ENCODE measurements at regions not wholly inside any gene's neighbourhood (a gene's known extent, or its start where the extent isn't known, plus 50 kb on each side); places are given as distances from the start of the nearest gene placed in this dataset.

GRCh38 chr13:104650431-104650830 lies 1584.2 kb upstream of the SLC10A2 start:
- ATAC-seq (no peak), DNase-seq (no peak)
- POLR2A ChIA-PET: no interaction called here
- intact Hi-C loops (cut with micrococcal nuclease): no loop called here
- H3K27me3 Mint-ChIP-seq: no peaks in the 10 kb centered on the region
- CTCF ChIA-PET: interaction anchor here (1.3 kb wide), 1 partner anchor 79 kb away, joined by 3 read pairs; no protein-coding TSS in a partner anchor
- H3K27ac Mint-ChIP-seq: no peak overlapping the region
- H3K9me3 Mint-ChIP-seq: no peaks in the 10 kb centered on the region
- no peak overlapping the region for H3K4me3 Mint-ChIP-seq
- H3K36me3 Mint-ChIP-seq (ENCODE audit: low read depth): no peaks in the 10 kb centered on the region
- H3K4me1 Mint-ChIP-seq (ENCODE audit: low read depth): no peaks in the 10 kb centered on the region
- TF ChIP-seq CTCF (IDR thresholded peaks at IDR 0.05): no peak

GRCh38 chr13:104648291-104648690 lies 1582.1 kb upstream of the SLC10A2 start:
- DNase-seq (no peak), ATAC-seq (no peak)
- no peaks in the 10 kb centered on the region for H3K9me3 Mint-ChIP-seq
- CTCF ChIA-PET: no interaction called here
- H3K36me3 Mint-ChIP-seq (ENCODE audit: low read depth): no peaks in the 10 kb centered on the region
- no peaks in the 10 kb centered on the region for H3K27me3 Mint-ChIP-seq
- TF ChIP-seq CTCF (IDR thresholded peaks at IDR 0.05): no peak
- intact Hi-C loops (cut with micrococcal nuclease): no loop called here
- no peak overlapping the region for H3K27ac Mint-ChIP-seq
- no peaks in the 10 kb centered on the region for H3K4me1 Mint-ChIP-seq (ENCODE audit: low read depth)
- no peak overlapping the region for H3K4me3 Mint-ChIP-seq
- POLR2A ChIA-PET: no interaction called here

- Mint-ChIP-seq H3K4me3 (no peak overlapping the region), H3K4me1 (ENCODE audit: low read depth) (no peaks in the 10 kb centered on the region), H3K27ac (no peak overlapping the region), H3K36me3 (ENCODE audit: low read depth) (no peaks in the 10 kb centered on the region), H3K27me3 (no peaks in the 10 kb centered on the region), H3K9me3 (no peaks in the 10 kb centered on the region)
- TF ChIP-seq CTCF (IDR thresholded peaks at IDR 0.05): no peak
- DNase-seq (no peak), ATAC-seq (no peak)
- POLR2A ChIA-PET: no interaction called here
- intact Hi-C loops (cut with micrococcal nuclease): no loop called here
- CTCF ChIA-PET: no interaction called here
Measured at GRCh38 chr13:104645786-104646185, 1579.6 kb upstream of the SLC10A2 start.

GRCh38 chr13:104641309-104641708 lies 1575.1 kb upstream of the SLC10A2 start:
- no peaks in the 10 kb centered on the region for H3K4me1 Mint-ChIP-seq (ENCODE audit: low read depth)
- no peak for TF ChIP-seq CTCF (IDR thresholded peaks at IDR 0.05)
- CTCF ChIA-PET: no interaction called here
- no peak overlapping the region for H3K27ac Mint-ChIP-seq
- intact Hi-C loops (cut with micrococcal nuclease): no loop called here
- POLR2A ChIA-PET: no interaction called here
- H3K27me3 Mint-ChIP-seq: no peaks in the 10 kb centered on the region
- H3K9me3 Mint-ChIP-seq: no peaks in the 10 kb centered on the region
- no peak for DNase-seq
- H3K4me3 Mint-ChIP-seq: no peak overlapping the region
- no peak for ATAC-seq
- H3K36me3 Mint-ChIP-seq (ENCODE audit: low read depth): no peaks in the 10 kb centered on the region

- no peaks in the 10 kb centered on the region for H3K36me3 Mint-ChIP-seq (ENCODE audit: low read depth)
- ChIA-PET POLR2A (no interaction called here), CTCF (no interaction called here)
- no peaks in the 10 kb centered on the region for H3K4me1 Mint-ChIP-seq (ENCODE audit: low read depth)
- ATAC-seq (no peak), DNase-seq (no peak)
- H3K27me3 Mint-ChIP-seq: no peaks in the 10 kb centered on the region
- no peak overlapping the region for H3K4me3 Mint-ChIP-seq
- intact Hi-C loops (cut with micrococcal nuclease): no loop called here
- no peak for TF ChIP-seq CTCF (IDR thresholded peaks at IDR 0.05)
- H3K9me3 Mint-ChIP-seq: no peaks in the 10 kb centered on the region
- H3K27ac Mint-ChIP-seq: no peak overlapping the region
Measured at GRCh38 chr13:104635879-104636278, 1569.7 kb upstream of the SLC10A2 start.

All from activated CD8-positive, alpha-beta T cell treated with anti-CD3 and anti-CD28 coated beads for 36 hours (primary cell).